Activated CD4-positive, alpha-beta T cell treated with anti-CD3 and anti-CD28 coated beads, Interleukin-2, Interleukin-4, amounts not matched to agents 100 ng/mL and 50 ng/mL, durations not matched to agents 16 hours and 8 hours (primary cell): ENCODE measurements at regions not wholly inside any gene's neighbourhood (a gene's known extent, or its start where the extent isn't known, plus 50 kb on each side); places are given as distances from the start of the nearest gene placed in this dataset.
"Not testable (repeated sequence)": the region's sequence is repeated elsewhere in the genome, so short reads cannot be mapped to it uniquely, and the experiment has no call there.

ENCODE experiments used
- DNase-seq: peaks from one replicate; pipeline ENCODE4 v3.0.0-alpha.2; 2020; ENCODE audit warnings: low spot score

DNA sequence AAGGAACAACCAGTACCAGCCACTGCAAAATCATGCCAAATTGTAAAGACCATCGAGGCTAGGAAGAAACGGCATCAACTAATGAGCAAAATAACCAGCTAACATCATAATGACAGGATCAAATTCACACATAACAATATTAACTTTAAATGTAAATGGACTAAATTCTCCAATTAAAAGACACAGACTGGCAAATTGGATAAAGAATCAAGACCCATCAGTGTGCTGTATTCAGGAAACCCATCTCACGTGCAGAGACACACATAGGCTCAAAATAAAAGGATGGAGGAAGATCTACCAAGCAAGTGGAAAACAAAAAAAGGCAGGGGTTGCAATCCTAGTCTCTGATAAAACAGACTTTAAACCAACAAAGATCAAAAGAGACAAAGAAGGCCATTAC is 97.6 kb downstream of the GPX5 start:
- not testable (repeated sequence) for DNase-seq

DNA sequence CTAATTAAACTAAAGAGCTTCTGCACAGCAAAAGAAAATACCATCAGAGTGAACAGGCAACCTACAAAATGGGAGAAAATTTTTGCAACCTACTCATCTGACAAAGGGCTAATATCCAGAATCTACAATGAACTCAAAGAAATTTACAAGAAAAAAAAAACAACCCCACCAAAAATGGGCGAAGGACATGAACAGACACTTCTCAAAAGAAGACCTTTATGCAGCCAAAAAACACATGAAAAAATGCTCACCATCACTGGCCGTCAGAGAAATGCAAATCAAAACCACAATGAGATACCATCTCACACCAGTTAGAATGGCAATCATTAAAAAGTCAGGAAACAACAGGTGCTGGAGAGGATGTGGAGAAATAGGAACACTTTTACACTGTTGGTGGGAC is 100.7 kb downstream of the GPX5 start:
- not testable (repeated sequence) for DNase-seq

DNA sequence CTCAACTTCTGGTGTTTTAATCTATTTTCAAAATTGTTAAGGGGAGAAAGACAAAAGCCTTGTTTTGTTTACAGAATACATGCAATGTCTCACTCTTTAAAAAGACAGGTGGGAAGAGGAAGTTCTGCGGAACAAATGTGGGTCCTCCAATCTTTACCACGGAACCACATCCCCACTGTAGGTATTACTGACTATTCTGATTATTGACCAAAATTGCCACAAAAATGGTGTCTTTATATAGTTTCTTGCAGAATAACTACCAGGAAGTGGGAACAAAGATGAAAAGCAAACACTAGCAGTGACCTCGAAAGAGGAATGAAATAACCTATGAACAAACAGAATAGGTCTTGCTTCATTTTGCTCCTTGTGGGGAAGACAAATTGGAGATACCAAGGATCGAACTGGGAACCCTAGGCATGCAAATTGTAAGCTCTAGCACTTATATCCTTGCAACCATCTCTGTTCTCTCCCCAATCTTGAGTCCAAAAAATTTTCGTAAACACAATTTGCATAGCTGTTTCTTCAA is 106.7 kb downstream of the GPX5 start:
- no peak for DNase-seq

DNA sequence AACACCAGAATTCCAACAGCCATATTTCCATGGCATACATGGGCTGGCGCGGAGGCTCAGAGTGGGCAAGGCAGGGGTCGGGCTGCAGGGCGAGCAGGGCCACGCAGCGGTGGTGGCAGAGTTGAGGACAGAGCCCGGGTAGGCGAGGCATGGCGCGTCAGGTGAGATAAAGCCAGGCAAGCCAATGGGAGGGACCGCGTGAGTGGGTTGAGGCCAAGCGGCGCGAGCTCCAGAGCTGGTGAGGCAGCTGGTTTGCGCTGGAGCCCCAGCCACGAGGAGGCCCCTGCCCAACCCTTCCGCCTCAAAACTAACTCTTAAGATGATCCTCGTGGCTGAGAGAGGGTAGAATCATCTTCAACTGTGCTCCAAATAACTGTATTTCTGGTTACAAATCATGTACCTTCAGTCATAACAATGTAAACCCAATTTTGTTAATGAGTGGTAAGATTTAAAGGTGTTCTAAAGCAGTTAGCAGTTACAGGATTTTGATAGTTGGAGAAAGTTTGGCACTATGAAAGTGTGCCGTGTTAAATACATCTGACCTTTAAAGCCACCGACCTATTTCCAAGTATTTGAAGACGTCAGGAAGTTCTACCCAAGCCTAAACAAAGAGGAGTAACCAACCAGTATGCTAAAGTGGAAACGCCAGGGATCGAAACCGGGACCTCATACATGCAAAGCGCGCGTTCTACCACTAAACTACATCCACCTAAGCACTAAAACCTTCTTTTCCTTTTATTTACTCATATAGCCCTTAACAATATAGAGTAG is 107.9 kb downstream of the GPX5 start:
- peak; percentile 9 for DNase-seq

DNA sequence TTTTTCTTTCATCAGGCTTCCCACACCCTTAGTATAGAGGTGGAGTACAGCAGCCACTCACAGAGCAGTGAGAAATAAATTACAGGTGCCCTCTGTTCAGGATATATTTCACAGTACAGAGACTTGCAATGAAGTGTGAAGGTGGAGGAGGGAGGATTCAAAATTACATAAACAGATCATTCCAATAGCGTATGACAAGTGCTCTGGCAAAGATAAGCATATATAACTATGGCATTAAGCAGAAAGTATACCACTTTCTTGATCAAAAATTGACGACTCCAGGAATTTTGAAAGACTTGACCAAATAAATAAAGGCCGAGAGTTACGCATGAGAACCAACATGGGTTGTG is 108.7 kb downstream of the GPX5 start:
- DNase-seq, result no peak

DNA sequence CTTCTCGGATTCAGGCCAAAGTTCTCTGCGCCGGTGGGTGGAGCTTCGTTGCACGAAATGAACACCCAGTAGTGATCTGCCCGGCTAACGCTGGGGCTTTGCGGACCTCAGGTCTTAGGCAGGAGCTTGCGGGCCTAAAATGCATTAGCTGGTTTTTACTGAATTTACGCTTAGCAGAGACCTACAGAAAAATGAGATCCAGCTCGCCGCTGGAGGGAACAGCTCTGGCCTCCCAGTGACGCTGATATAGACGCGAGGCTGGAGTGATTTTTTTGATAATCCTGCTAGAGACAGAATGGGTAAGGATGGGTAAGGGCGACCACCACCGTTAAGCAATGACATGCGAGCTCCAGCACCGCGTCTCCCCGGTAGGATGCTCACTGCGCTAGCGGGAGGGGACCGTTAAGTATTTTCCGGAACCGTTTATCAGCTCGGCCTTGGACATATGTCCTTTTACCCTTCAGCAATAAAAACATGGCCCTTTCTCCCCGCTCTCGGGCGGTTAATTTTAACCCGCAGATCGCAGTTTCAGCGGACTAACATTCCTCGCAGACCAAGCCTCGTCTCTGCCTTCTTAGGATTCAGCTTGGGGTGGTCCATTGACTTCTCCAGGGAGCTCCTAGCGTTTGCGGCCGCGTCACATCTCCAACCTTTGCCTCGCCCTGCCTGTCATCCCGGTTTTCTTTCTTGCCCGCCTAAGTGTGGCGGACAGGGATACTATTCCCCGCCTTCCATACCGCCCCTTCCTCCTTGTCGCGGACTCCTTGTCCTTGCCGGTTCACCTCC is 109.3 kb downstream of the GPX5 start:
- DNase-seq, result peak; percentile 16

DNA sequence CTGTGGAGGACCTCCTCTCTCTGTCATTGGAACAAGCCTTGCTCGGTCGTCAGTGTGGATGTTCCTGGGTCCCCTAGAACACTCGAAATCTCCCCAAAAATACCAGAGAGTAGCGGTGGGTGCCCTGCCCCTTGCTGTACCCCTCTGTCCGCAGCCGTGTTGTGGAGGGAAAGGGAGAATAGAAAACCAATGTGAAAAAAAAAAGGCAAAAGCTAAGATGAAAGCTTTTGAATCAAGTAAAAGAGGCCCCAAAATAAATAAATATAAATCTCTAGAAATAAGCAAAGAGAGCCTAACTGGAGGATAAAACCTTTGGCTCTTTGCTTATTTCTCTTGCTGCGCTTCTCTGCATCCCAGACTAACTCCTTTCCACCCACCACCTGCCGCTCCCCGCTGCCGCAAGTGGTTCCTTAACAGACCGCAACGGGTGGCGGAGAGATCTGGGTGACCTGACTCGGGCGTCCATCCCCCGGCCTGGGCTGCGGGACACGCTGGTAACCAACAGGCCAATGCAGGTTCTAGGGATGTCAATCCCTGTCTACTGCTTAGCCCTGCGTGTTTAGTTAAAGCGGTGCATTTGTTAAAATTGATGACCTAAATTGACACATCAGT is 110.0 kb downstream of the GPX5 start:
- no peak for DNase-seq

DNA sequence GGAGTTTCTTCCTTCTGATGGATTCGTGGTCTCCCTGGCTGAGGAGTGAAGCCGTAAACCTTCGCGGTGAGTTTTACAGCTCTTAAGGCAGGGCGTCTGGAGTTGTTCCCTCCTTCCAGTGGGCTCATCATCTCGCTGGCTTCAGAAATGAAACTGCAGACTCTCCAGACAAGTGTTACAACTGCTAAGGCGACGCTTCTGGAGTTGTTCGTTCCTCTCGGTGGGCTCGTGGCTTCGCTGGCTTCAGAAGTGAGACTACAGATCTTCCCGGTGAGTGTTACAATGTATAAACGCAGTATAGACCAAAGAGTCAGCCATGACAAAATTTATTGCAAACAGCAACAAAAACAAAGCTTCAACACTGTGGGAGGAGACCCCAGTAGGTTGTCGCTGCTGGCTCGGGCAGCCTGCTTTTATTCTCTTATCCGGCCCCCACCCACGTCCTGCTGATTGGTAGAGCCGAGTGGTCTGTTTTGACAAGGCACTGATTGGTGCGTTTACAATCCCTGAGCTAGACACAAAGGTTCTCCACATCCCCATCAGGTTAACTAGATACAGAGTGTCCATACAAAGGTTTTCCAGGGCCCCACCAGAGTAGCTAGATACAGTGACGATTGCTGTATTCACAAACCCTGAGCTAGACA is 113.2 kb downstream of the GPX5 start:
- no peak for DNase-seq

DNA sequence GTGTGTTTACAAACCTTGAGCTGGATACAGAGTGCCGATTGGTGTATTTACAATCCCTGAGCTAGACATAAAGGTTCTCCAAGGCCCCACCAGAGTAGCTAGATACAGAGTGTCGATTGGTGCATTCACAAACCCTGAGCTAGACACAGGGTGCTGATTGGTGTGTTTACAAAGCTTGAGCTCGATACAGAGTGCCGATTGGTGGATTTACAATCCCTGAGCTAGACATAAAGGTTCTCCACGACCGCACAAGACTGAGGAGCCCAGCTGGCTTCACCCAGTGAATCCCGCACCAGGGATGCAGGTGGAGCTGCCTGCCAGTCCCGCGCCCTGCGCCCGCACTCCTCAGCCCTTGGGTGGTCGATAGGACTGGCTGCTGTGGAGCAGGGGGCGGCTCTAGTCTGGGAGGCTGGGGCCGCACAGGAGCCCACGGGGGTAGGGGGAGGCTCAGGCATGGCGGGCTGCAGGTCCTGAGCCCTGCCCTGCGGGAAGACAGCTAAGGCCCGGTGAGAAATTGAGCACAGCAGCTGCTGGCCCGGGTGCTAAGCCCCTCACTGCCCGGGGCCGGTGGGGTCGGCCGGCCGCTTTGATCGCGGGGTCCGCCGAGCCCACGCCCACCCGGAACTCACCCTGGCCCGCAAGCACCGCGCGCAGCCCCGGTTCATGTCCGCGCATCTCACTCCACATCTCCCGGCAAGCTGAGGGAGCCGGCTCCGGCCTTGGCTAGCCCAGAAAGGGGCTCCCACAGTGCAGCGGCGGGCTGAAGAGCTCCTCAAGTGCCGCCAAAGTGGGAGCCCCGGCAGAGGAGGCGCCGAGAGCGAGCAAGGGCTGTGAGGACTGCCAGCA is 114.0 kb downstream of the GPX5 start:
- DNase-seq, result not testable (repeated sequence)

DNA sequence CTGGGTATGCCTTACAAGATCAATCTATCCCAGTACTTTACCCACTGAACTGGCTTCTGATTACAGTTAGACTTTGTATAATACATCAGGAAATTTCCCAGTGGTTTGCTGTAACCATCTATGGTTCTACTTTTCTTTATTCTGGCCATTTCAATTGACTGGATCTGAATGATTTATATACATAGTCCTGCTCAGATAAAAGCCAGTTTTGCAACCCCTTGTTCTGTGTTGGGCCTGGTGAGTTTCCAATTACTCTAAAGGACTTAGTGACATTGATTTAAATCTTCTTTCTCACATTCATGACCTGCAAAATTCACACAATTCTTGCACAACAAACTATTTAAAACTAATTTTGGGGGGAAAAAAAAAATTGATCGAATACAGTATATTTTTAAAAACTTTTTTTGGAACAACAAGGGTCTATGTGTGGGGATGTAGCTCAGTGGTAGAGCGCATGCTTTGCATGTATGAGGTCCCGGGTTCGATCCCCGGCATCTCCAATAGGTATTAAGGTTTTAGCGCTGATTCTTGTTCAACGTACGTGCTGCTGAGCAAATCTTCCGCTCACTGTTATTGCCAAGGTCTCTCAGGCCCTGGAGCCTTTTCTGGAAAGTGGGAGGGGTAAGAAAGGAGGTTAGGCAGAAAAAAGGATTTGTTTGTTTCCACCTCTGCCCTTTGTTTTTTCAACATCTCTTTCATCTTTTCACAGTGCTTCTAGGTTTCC is 117.5 kb downstream of the GPX5 start:
- DNase-seq, result peak; percentile 86

DNA sequence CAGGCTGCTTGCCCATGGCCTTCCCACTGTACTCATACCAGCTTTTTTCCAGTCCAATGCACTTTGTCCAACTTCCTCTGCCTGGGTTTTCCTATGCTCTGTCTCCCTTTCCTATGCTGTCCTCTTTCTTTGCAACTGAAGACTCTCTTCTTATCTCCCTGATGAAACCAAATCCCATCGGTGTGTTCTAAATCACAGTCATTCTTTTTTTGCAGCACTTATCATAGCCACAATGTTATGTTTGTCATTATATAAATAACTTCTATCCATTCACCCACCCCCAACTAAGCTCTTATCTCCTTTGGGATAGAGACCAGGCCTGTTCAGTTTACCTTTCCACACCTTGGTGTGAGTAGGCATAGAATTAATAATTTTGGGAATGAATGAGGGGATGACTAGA is 121.0 kb downstream of the GPX5 start:
- no peak for DNase-seq

DNA sequence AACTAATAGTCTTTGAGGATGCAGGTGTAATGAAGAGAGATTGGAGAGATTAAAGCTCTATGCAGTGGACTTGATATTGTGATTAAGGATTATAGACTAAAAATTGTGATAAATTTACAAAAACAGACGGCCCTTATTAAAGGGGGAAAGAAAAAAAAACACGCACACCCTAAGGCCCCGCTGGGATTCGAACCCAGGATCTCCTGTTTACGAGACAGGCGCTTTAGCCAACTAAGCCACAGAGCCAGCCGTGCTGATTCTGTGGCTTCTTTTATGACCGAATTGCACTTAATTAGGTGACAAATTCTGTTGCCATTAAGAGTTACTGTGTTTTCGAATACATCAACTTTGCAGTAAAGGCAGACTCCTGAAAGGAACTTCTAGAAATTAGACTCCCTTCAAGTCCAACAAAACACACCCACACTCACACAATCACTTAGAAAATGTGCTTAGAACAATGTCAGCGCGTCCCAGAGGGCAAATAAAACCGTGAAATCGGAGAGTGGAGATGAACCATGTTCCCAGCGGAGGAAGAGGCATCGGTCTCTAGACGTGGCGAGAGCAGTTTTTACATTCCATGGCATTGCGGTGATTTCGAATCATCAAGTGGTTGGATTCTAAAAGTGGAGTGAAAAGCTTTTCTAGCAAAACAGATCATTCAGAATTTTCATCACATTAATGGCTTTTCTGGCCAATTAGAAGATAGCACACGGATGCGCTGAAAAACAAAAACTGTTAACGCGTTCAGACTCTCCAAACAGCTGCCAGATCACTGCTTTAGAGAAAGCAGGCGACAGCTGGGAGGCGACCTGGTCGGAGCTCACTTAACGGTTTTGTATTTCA is 122.6 kb downstream of the GPX5 start:
- DNase-seq, result peak; percentile 87

DNA sequence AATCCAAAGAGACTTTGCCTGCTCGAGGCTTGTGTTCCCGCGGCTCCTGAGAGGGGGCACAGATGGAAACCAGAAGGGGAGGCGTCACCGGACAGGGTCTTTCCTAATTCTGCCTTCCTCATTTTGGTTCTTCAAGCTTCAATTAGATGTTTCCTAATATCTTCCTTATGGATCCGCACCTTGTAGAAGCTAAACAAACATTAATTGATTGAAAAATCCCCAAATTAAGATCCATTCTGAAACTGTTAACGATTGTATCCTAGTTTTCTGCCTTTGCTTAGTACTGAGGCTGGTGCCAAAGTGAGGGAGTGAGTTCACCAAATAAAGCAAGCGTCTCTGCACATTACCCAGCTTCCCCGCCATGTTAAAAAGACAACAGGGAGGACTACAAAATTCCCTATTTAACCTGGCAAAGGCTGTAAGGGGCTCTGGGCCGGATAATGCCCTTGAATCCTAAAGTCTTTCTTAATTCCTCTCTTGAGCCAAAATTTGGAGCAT is 123.2 kb downstream of the GPX5 start:
- DNase-seq, result no peak

DNA sequence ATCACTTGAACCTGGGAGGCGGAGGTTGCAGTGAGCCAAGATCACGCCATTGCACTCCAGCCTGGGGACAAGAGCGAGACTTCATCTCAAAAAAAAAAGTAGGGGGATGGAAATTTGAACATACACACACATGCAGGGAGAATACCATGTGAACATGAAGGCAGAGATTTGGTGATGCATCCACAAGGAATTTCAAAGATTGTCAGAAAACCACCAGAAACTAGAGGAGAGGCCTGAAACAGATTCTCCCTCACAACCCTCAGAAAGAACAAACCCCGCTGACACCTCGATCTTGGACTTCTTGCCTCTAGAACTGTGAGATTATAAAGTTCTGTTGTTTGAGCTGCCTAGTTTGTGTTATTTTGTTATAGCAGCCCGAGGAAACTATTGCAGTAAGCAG is 125.5 kb downstream of the GPX5 start:
- no peak for DNase-seq

DNA sequence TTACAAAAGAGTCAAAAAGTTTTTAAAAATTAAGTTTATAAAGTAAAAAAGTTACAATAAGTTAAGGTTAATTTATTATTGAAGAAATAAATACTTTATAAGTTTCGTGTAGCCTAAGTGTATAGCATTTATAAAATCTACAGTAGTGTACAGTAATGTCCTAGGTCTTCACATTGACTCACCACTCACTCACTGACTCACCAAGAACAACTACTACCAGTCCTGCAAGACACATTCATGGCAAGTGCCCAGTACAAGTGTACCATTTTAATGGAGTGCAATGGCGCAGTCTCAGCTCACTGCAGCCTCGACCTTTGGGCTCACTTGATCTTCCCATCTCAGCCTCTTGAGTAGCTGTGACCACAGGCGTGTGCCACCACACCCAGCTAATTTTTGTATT is 128.2 kb downstream of the GPX5 start:
- DNase-seq, result no peak

DNA sequence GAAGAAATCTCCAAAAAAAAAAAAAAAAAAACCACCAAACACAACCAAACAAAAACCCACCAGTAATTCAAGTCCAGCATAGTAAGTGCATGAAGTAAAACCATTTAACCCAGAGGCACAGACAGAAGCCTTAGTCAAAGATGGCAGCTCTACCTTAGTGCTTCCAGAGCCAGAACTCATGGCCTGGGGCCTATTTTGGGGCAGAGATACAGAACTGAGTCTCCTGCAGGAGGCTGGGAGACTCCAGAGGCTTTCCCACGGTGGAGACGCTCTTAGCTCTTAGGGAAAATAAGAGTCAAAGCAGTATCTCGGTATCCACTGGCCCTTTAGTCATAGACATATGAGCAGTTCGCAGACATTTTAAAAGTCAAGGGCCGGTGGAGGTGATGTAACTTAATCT is 129.5 kb downstream of the GPX5 start:
- no peak for DNase-seq

DNA sequence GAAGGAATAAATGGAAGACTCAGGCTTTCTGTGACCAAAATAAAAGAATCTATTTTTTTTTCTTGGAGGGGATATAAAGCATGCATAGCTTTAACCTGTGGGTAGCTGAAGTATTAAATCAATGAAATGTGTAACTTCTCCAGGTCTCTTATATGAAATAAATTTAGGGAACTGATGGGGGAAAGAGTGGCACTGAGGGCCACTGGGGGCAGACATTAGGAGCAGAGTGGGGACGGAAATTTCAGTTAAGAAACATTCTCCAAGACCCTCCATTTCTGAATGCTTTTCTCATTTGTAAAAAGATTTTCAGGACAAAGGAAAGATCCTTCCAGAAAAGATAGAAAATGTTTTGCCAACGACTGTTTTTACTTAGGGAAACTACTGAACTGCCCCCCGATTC is 131.0 kb downstream of the GPX5 start:
- no peak for DNase-seq

DNA sequence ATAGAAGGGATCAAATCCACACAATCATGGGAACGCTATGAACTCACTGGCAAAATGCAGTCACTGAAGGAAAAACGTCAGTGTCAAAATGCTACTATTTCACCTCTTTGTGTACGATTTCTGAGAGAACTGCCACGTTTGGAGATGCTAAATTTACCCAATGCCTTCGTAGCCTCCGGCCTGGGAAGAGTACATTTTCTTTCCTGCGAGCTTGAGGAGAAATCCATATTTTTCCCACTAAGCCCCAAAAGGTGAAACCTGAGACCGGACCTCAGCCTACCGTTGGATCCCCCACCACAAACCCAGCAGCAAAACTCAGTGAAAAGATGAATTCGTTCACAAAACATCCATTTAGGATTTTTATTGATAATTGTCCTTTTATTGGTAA is 131.7 kb downstream of the GPX5 start:
- DNase-seq, result no peak

DNA sequence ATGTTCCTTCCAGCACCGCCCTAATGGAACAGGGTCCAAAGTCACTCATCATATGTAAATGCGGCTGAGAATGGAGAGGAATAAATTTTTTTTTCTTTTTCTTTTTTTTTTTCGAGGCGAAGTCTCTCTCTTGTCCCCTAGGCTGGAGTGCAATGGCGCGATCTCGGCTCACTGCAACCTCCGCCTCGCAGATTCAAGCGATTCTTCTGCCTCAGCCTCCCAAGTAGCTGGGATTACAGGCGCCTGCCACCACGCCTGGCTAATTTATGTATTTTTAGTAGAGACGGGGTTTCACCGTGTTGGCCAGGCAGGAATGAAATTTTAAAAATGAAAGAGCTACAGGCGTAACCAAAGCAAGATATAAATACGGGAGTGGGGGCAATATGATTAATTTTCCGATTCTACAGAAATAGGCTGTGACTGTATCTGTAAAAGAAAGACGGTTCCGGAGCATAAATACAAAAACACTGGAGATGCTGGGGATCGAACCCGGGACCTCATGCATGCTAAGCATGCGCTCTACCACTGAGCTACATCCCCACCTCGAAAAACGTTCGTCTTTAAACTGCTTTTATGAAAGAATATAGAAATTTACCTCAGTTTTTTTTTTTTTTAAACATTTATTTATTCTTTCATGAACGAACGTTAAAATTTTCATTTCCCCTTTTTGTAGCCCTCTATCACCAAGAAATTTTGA is 132.2 kb downstream of the GPX5 start:
- peak; percentile 70 for DNase-seq
